HepG2 (cell line): ENCODE measurements at regions not wholly inside any gene's neighbourhood (a gene's known extent, or its start where the extent isn't known, plus 50 kb on each side); places are given as distances from the start of the nearest gene placed in this dataset.

Experiments
- ATAC-seq: fragments of 200-7000 bp; cut with Tn5 transposase; 3 replicates; pipeline ENCODE4 v1.9.1; 2020; ENCODE audit warnings: mild to moderate bottlenecking, moderate library complexity
- BruUV-seq: library from RNA; stranded (reverse); fragments of 400-500 nt; replicated peaks from 2 replicates; lab custom pipeline; 2021; lab: Mats Ljungman, UMichigan
- CTCF ChIA-PET: fragments of 300-600 bp; formaldehyde crosslinking; extraction: SDS; loops from one replicate; lab custom pipeline; 2021; ENCODE audit warnings: low total read pairs, inconsistent platforms, low intra/inter-chr PET ratio; lab: Yijun Ruan, JAX
- POLR2A ChIA-PET: fragments of 350-600 bp; sonication (Branson Sonifier 250); formaldehyde crosslinking; loops from one replicate; lab custom pipeline; 2020; ENCODE audit warnings: antibody characterized with exemption, inconsistent platforms; lab: Yijun Ruan, JAX
- DNase-seq: peaks from one replicate; pipeline ENCODE4 v3.0.0-alpha.2; 2015; ENCODE audit warnings: low spot score
- FAIRE-seq: peaks from 3 replicates; lab custom pipeline; 2011; peaks lifted over from hg19 to GRCh38; lab: Jason Lieb, UNC
- H2AFZ ChIP-seq: one replicate; pipeline ENCODE4 v1.6.1; 2011; ENCODE audit warnings: low read length, inconsistent platforms
- H3K27ac ChIP-seq: fragments of 300-600 bp; 3 replicates; pipeline ENCODE4 v1.8.0; 2011; ENCODE audit warnings: mixed run types, mild to moderate bottlenecking, mixed read lengths, low read length, inconsistent platforms; ENCODE audit not compliant: insufficient read depth; ENCODE audit errors: extremely low read length
- H3K27me3 ChIP-seq, 2 experiments: fragments of 200-600 bp in 1 of 2; 2 replicates in 1 of 2; 3 replicates in 1 of 2; pipeline versions ENCODE4 v1.6.0 to v1.8.0; 2011; ENCODE audit warnings: low read length in 2 of 2, mild to moderate bottlenecking in 2 of 2, moderate library complexity in 2 of 2, inconsistent platforms in 1 of 2; ENCODE audit not compliant: insufficient read depth in 2 of 2, control insufficient read depth in 1 of 2
- H3K36me3 ChIP-seq, 2 experiments: fragments of 200-600 bp in 1 of 2; replicated peaks in 1 of 2; 2 replicates in 1 of 2; 3 replicates in 1 of 2; pipeline versions ENCODE4 v1.5.1 to v1.8.0; 2011; ENCODE audit warnings: low read length in 2 of 2, inconsistent platforms in 1 of 2; ENCODE audit not compliant: insufficient read depth in 2 of 2, control insufficient read depth in 1 of 2
- H3K4me1 ChIP-seq: 2 replicates; pipeline ENCODE4 v1.5.1; 2012; ENCODE audit warnings: low read length, inconsistent platforms; ENCODE audit not compliant: insufficient read depth
- H3K4me2 ChIP-seq: 2 replicates; pipeline ENCODE4 v1.6.0; 2011; ENCODE audit warnings: low read depth, low read length, inconsistent platforms
- H3K4me3 ChIP-seq, 3 experiments: fragments of 200-600 bp in 1 of 3; sonication (generic), shearing (Covaris generic) in 1 of 3; replicated peaks in 1 of 3; 2 replicates each; pipeline ENCODE4 v1.5.1; 2011 to 2016; ENCODE audit warnings: low read length in 3 of 3, inconsistent platforms in 2 of 3, low read depth in 2 of 3, mild to moderate bottlenecking in 2 of 3, control low read depth in 1 of 3, mixed read lengths in 1 of 3; ENCODE audit not compliant: insufficient read depth in 1 of 3
- H3K79me2 ChIP-seq: one replicate; pipeline ENCODE4 v1.6.1; 2011; ENCODE audit warnings: low read length, inconsistent platforms; ENCODE audit not compliant: insufficient read depth
- H3K9ac ChIP-seq: 2 replicates; pipeline ENCODE4 v1.6.0; 2011; ENCODE audit warnings: mild to moderate bottlenecking, low read depth, low read length, inconsistent platforms; ENCODE audit not compliant: insufficient read depth
- H3K9me3 ChIP-seq: 2 replicates; pipeline ENCODE4 v1.5.1; 2012; ENCODE audit warnings: mild to moderate bottlenecking, low read length
- H4K20me1 ChIP-seq: 2 replicates; pipeline ENCODE4 v1.6.0; 2011; ENCODE audit warnings: inconsistent platforms, mild to moderate bottlenecking, low read length, moderate library complexity; ENCODE audit not compliant: insufficient read depth
- ATF2 ChIP-seq: sonication (generic); formaldehyde crosslinking; IDR thresholded peaks from 2 replicates; pipeline ENCODE4 v1.4.0; 2020; ENCODE audit warnings: missing genetic modification reagents
- FOXM1 ChIP-seq: sonication (generic); formaldehyde crosslinking; IDR thresholded peaks from 2 replicates; pipeline ENCODE4 v1.5.0; 2020; ENCODE audit warnings: missing genetic modification reagents
- GPN1 ChIP-seq: sonication (generic); formaldehyde crosslinking; IDR thresholded peaks from 2 replicates; pipeline ENCODE4 v1.5.1; 2020; ENCODE audit warnings: missing genetic modification reagents, borderline replicate concordance
- GZF1 ChIP-seq: sonication (generic); formaldehyde crosslinking; IDR thresholded peaks from 2 replicates; pipeline ENCODE4 v1.5.1; 2020; ENCODE audit warnings: mild to moderate bottlenecking, missing genetic modification reagents
- IRF9 ChIP-seq: sonication (generic); formaldehyde crosslinking; IDR thresholded peaks from 2 replicates; pipeline ENCODE4 v1.8.0; 2022; ENCODE audit warnings: missing genetic modification reagents, mild to moderate bottlenecking, borderline replicate concordance
- JUND ChIP-seq: sonication (generic); formaldehyde crosslinking; IDR thresholded peaks from 2 replicates; pipeline ENCODE4 v1.8.0; 2022; ENCODE audit warnings: mild to moderate bottlenecking, missing genetic modification reagents
- KAT8 ChIP-seq: IDR thresholded peaks from 2 replicates; pipeline ENCODE4 v1.6.1; 2016; ENCODE audit warnings: missing genetic modification reagents, missing compliant biosample characterization
- KLF15 ChIP-seq: sonication (generic); formaldehyde crosslinking; IDR thresholded peaks from 2 replicates; pipeline ENCODE4 v1.8.1; 2023; ENCODE audit warnings: borderline replicate concordance, mild to moderate bottlenecking, inconsistent platforms, missing genetic modification reagents, mixed read lengths
- POGZ ChIP-seq: sonication (generic); formaldehyde crosslinking; IDR thresholded peaks from 2 replicates; pipeline ENCODE4 v1.4.0; 2020; ENCODE audit warnings: mild to moderate bottlenecking, missing genetic modification reagents
- PRDM10 ChIP-seq: sonication (generic); formaldehyde crosslinking; IDR thresholded peaks from 2 replicates; pipeline ENCODE4 v1.4.0; 2020; ENCODE audit warnings: low read depth, missing genetic modification reagents
- RFX1 ChIP-seq: fragments of 450-650 bp; IDR thresholded peaks from 2 replicates; pipeline ENCODE4 v1.6.1; 2017
- SNAPC5 ChIP-seq: sonication (generic); formaldehyde crosslinking; IDR thresholded peaks from 2 replicates; pipeline ENCODE4 v1.8.1; 2023; ENCODE audit warnings: mild to moderate bottlenecking, missing genetic modification reagents, borderline replicate concordance
- ZC3H13 ChIP-seq: sonication (generic); formaldehyde crosslinking; IDR thresholded peaks from 2 replicates; pipeline ENCODE4 v1.8.1; 2023; ENCODE audit warnings: mild to moderate bottlenecking, missing genetic modification reagents, moderate library complexity
- ZNF34 ChIP-seq: sonication (generic); formaldehyde crosslinking; IDR thresholded peaks from 2 replicates; pipeline ENCODE4 v1.4.0; 2020; ENCODE audit warnings: mild to moderate bottlenecking, missing genetic modification reagents, borderline replicate concordance
- ZNF556 ChIP-seq: sonication (generic); formaldehyde crosslinking; IDR thresholded peaks from 2 replicates; pipeline ENCODE4 v1.4.0; 2020; ENCODE audit warnings: mild to moderate bottlenecking, missing genetic modification reagents, borderline replicate concordance
- ZNF674 ChIP-seq: sonication (generic); formaldehyde crosslinking; IDR thresholded peaks from 2 replicates; pipeline ENCODE4 v1.5.0; 2020; ENCODE audit warnings: low read depth, mild to moderate bottlenecking, missing genetic modification reagents
- ZNF710 ChIP-seq: sonication (generic); formaldehyde crosslinking; IDR thresholded peaks from 2 replicates; pipeline ENCODE4 v1.5.0; 2020; ENCODE audit warnings: mild to moderate bottlenecking, missing genetic modification reagents, borderline replicate concordance
- ZNF747 ChIP-seq: sonication (generic); formaldehyde crosslinking; IDR thresholded peaks from 2 replicates; pipeline ENCODE4 v1.8.1; 2023; ENCODE audit warnings: missing genetic modification reagents, mild to moderate bottlenecking, borderline replicate concordance
- ZNF792 ChIP-seq: IDR thresholded peaks from 2 replicates; pipeline ENCODE4 v1.6.1; 2016
- WGBS: methylation state at CpG from one replicate; pipeline ENCODE4 v1.1.6; 2017; ENCODE audit warnings: low lambda C conversion rate; 5-methylcytosine and 5-hydroxymethylcytosine counted together
- in situ Hi-C: cut with HindIII; loops from 2 replicates; pipeline ENCODE4 v1.10.0; 2017; ENCODE audit warnings: low pct_unique_long_range_greater_than_20kb; ENCODE audit not compliant: extremely low pct_ligation_motif_present
- intact Hi-C: fragments of 100-400 bp; cut with micrococcal nuclease; formaldehyde crosslinking; loops from one replicate; pipeline ENCODE4 v1.10.0; 2022; ENCODE audit not compliant: unreplicated experiment

- Histone ChIP-seq H3K4me2 (no peak overlapping the region), H3K36me3 (no peaks in the 10 kb centered on the region), H4K20me1 (no peaks in the 10 kb centered on the region), H3K9ac (no peak overlapping the region), H3K27ac (no peak overlapping the region), H2AFZ (no peak overlapping the region), H3K4me3 (no peak overlapping the region), H3K27me3 (no peaks in the 10 kb centered on the region), H3K4me1 (no peaks in the 10 kb centered on the region), H3K79me2 (no peaks in the 10 kb centered on the region), H3K9me3 (no peaks in the 10 kb centered on the region)
- FAIRE-seq (no peak), ATAC-seq (no peak), DNase-seq (no peak)
- WGBS = 37% methylated on average over 5 of the region's 5 CpGs
- BruUV-seq = no TSS peak
- in situ Hi-C loops = no loop called here
- intact Hi-C loops = no loop called here
- ChIA-PET POLR2A (no interaction called here), CTCF (no interaction called here)
- TF ChIP-seq FOXM1 (CRISPR knock-in tag) (no peak), GPN1 (no peak), ZNF747 (CRISPR knock-in tag) (no peak), SNAPC5 (CRISPR knock-in tag) (no peak), KAT8 (no peak), ZNF556 (no peak), RFX1 (no peak), ZNF674 (CRISPR knock-in tag) (no peak), ZNF34 (CRISPR knock-in tag) (no peak), PRDM10 (CRISPR knock-in tag) (no peak), POGZ (CRISPR knock-in tag) (no peak), ZC3H13 (no peak), JUND (CRISPR knock-in tag) (no peak), ZNF710 (CRISPR knock-in tag) (no peak), ATF2 (CRISPR knock-in tag) (no peak), KLF15 (CRISPR knock-in tag) (no peak), IRF9 (CRISPR knock-in tag) (no peak), ZNF792 (CRISPR knock-in tag) (no peak), GZF1 (no peak)
These were observed 727.7 kb downstream of the USP25 start for GRCh38 chr21:16457498-16457897.
